ENCODE measurements at regions not wholly inside any gene's neighbourhood (a gene's known extent, or its start where the extent isn't known, plus 50 kb on each side); places are given as distances from the start of the nearest gene placed in this dataset.
"Not testable (repeated sequence)": the region's sequence is repeated elsewhere in the genome, so short reads cannot be mapped to it uniquely, and the experiment has no call there.

DNA sequence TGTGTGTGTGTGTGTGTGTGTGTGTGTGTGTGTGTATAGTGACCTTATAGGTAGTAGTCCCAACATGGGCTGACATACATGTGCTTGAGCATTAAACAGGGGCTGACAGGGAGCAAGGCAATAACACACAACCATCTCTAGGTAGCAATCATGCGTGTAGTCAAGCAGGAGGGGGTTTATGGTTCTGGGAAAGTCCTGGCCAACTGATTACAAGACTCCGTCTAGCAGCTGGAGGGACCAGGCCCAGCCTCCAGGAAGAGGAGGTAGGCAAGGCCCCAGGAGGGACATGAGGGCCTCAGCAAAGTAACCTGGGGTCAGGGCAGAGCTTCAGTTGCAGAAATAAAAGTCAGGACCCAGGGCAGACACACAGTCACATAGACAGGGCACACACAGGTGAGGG is 60.6 kb upstream of the E2F3 start:
- DNase-seq (ENCODE audit: low read depth): no peak

DNA sequence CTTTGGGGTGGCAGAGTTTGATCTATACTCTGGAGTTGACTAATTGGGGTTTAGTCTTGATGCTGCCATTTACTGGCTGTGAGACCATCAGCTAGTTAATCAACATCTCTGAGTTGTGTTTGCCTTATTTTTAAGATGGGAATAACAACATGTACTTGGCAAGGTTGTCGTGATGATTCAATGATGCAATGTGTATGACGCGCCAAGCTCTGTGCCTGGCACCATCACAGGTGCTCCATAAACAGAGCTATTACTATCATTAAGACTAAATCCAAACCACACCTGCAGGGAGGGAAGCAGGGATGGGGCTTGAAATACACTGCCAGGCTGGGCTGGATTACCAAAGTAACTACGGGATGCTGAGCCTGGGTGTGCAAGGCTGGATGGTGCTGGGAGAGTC is 60.1 kb upstream of the E2F3 start:
- DNase-seq (ENCODE audit: low read depth): no peak

DNA sequence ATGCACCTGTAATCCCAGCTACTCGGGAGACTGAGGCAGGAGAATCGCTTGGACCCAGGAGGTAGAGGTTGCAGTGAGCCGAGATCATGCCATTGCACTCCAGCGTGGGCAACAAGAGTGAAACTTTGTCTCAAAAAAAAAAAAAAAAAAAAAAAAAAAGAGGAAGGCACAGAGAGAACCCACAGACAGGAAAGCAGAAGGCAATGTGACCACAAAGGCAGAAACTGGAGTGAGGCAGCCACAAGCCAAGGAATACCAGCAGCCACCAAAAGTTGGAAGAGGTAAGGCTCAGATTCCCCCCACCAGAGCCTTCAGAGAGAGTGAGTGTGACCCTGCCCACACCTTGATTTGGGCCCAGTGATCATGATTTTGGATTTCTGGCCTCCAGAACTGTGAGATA is 54.7 kb upstream of the E2F3 start:
- not testable (repeated sequence) for DNase-seq (ENCODE audit: low read depth)

DNA sequence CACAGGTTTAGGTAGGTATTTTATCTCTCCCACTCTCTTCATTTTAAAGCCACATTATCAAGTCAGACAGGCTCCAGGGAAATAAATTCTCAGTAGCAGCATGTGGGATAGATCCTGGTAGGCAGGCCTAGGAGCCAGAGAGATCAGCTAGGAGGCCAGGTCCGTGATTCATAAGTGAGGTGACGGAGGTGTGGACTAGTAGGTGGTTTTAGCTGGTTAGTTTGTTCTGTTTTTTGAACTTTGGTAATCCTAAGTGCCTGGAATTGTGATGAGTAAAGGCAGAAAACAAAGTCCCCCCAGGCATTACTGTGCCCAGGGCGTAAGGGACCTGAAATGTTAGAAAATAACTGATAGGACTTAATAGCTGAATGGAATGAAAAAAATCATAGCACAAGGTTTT is 53.6 kb upstream of the E2F3 start:
- DNase-seq (ENCODE audit: low read depth): no peak

DNA sequence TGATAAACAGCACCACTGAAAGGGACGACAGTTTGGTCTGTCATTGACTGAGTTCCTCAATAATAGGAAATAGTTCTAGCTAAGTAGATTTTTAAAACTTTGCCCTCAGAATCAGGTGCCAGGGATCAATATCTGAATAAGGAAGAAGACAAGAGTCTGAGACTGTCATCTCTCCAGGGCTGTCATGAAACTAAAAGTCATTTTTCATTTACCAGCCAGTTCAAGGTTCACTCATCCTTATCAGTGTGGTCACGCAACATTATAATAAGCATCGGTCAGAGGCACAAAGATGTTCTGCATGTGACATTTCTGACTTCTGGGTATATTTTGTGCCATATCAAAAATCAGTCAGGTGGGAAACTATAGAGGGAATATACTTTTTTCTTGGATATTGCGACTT is 52.5 kb upstream of the E2F3 start:
- no peak for DNase-seq (ENCODE audit: low read depth)

DNA sequence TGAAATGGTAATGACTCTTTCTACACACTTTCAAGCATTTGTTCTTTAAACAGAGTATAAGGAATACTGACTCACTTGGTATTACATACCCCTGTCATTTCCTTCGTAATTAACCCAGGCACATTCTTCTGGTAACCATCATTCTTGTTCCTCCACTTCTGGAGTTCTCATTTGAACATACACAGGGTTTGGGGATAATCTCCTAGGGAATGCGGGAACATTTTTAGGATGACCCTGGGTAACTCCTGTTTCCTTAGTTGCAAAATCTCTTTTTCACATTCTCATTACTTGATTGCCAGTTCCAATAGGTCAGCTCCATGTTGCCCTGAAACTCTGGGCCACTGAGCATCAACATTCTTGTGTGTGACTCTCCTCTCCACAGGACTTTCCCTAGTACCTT is 51.5 kb upstream of the E2F3 start:
- peak; percentile 17 for DNase-seq (ENCODE audit: low read depth)

DNA sequence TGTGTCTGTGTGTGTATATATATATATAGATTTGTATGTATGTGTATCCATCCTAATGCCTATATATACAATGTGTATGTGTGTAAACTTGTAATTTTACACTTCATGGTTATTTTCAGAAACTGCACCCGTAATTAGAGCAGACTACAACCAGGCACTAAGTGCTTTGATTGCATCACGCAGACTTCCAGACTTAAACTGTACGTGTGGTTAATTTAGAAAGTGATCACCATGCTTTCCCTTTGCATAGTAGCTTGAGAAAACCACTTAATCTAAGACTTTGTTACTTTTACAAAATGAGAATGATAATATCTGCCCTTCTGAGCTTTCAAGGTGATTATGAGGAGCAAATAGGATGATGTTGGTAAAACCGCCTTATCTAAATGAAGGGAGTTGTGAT is 50.1 kb upstream of the E2F3 start:
- no peak for DNase-seq (ENCODE audit: low read depth)
